ENCODE measurements at regions not wholly inside any gene's neighbourhood (a gene's known extent, or its start where the extent isn't known, plus 50 kb on each side); places are given as distances from the start of the nearest gene placed in this dataset.

GRCh38 chr2:78132391-78133370, 610.5 kb upstream of the LRRTM4 start:
- Histone ChIP-seq H2BK12ac (ENCODE audit: insufficient read length, low read depth, low read length) (no peak overlapping the region), H4K5ac (ENCODE audit: insufficient read length, low read depth, low read length) (no peak overlapping the region), H3K4ac (ENCODE audit: low read depth, low read length) (no peak overlapping the region), H3K18ac (ENCODE audit: insufficient read length, low read depth, low read length) (no peak overlapping the region), H3K56ac (ENCODE audit: insufficient read length, low read depth, low read length) (no peak overlapping the region), H4K91ac (ENCODE audit: insufficient read length, low read depth, low read length) (no peak overlapping the region), H3K27ac (ENCODE audit: insufficient read length, low read depth, low read length) (no peak overlapping the region), H3K4me2 (ENCODE audit: insufficient read depth, insufficient read length, low read length) (no peak overlapping the region), H3K4me1 (ENCODE audit: insufficient read depth, low read length) (no peaks in the 10 kb centered on the region), H3K14ac (ENCODE audit: insufficient read depth, low read length) (no peak overlapping the region), H4K20me1 (ENCODE audit: control insufficient read depth, insufficient read depth, insufficient read length) (no peaks in the 10 kb centered on the region), H2BK20ac (ENCODE audit: low read depth, low read length, poor library complexity, severe bottlenecking) (no peak overlapping the region), H4K8ac (replicated peaks; ENCODE audit: insufficient read length, low read depth, low read length) (no peak overlapping the region), H2BK120ac (ENCODE audit: low read depth, low read length, poor library complexity, severe bottlenecking) (no peak overlapping the region), H3K23me2 (ENCODE audit: insufficient read length, low read depth, low read length, poor library complexity, severe bottlenecking) (no peaks in the 10 kb centered on the region), H2AFZ (ENCODE audit: low read length) (no peak overlapping the region), H2AK5ac (ENCODE audit: insufficient read length, low read length) (no peak overlapping the region), H3K79me1 (ENCODE audit: insufficient read depth, low read depth, low read length, poor library complexity, severe bottlenecking) (no peaks in the 10 kb centered on the region), H3K23ac (ENCODE audit: insufficient read length, low read depth, low read length) (no peak overlapping the region), H3K79me2 (ENCODE audit: insufficient read depth, low read length) (no peaks in the 10 kb centered on the region), H3T11ph (ENCODE audit: low read length) (no peak overlapping the region), H3K9ac (ENCODE audit: extremely low read depth, insufficient read length, low read length) (no peak overlapping the region), H3K27me3 (ENCODE audit: insufficient read depth, low read length) (no peaks in the 10 kb centered on the region), H3K9me3 (ENCODE audit: control insufficient read depth, low read depth, low read length) (no peaks in the 10 kb centered on the region), H2BK5ac (ENCODE audit: insufficient read length, low read length) (no peak overlapping the region), H2BK15ac (ENCODE audit: low read depth, low read length) (no peak overlapping the region)
- Mint-ChIP-seq H3K4me1 (no peaks in the 10 kb centered on the region), H3K4me3 (no peak overlapping the region), H3K9me3 (peaks cover under 1 to 2% of the 10 kb centered on the region in 2 experiments; a peak in 2 of 5 replicates), H3K27ac (no peak overlapping the region), H3K36me3 (ENCODE audit: insufficient read depth in 1 of 3, low read depth in 3 of 3) (peaks cover 0 to under 1% (median 0%) of the 10 kb centered on the region in 3 experiments; a peak in 2 of 7 replicates), H3K27me3 (ENCODE audit: low read depth) (no peaks in the 10 kb centered on the region)
- no peak for DNase-seq
- WGBS (ENCODE audit: extremely low coverage, insufficient read length, low lambda C conversion rate), result no CpG with 5 or more reads among the region's 4 CpGs
- no peak for TF ChIP-seq CTCF (conservative IDR thresholded peaks at IDR 0.05)

Data from H9 (cell line).